SK-N-SH (cell line): ENCODE measurements at regions not wholly inside any gene's neighbourhood (a gene's known extent, or its start where the extent isn't known, plus 50 kb on each side); places are given as distances from the start of the nearest gene placed in this dataset.

Source experiments
- CTCF ChIA-PET: fragments of 300-600, 350-600 bp; formaldehyde crosslinking; extraction: SDS; loops from one replicate; lab custom pipeline; 2021; lab: Yijun Ruan, JAX
- POLR2A ChIA-PET: fragments of 350-600 bp; sonication (Branson Sonifier 250); formaldehyde crosslinking; extraction: SDS; loops from one replicate; lab custom pipeline; 2020; ENCODE audit warnings: antibody characterized with exemption, inconsistent platforms; lab: Yijun Ruan, JAX
- DNase-seq: peaks from one replicate; pipeline ENCODE4 v3.0.0; 2012
- H2AFZ ChIP-seq: fragments of 200-600 bp; sonication (generic); 2 replicates; pipeline ENCODE4 v1.8.1; 2016; ENCODE audit warnings: antibody characterized with exemption, mild to moderate bottlenecking, low read depth
- H3F3A ChIP-seq: fragments of 200-600 bp; sonication (generic); replicated peaks from 2 replicates; pipeline ENCODE3; 2016; ENCODE audit warnings: antibody characterized with exemption, mild to moderate bottlenecking; ENCODE audit not compliant: insufficient read depth
- H3K27ac ChIP-seq, 2 experiments: fragments of 200-500 bp in 1 of 2; fragments of 200-600 bp in 1 of 2; sonication (Bioruptor generic) in 1 of 2; sonication (generic), shearing (Covaris generic) in 1 of 2; 2 replicates each; pipeline versions ENCODE4 v1.5.1 to v1.6.1; 2014 to 2016; ENCODE audit warnings: low read depth in 2 of 2, inconsistent platforms in 1 of 2, low read length in 1 of 2, mild to moderate bottlenecking in 1 of 2, mixed read lengths in 1 of 2
- H3K27me3 ChIP-seq: fragments of 200-600 bp; sonication (generic), shearing (Covaris generic); 2 replicates; pipeline ENCODE4 v1.6.1; 2016; ENCODE audit warnings: mixed run types; ENCODE audit not compliant: insufficient read depth
- H3K36me3 ChIP-seq, 2 experiments: fragments of 200-500 bp in 1 of 2; fragments of 200-600 bp in 1 of 2; sonication (Bioruptor generic) in 1 of 2; sonication (generic) in 1 of 2; replicated peaks in 1 of 2; 2 replicates each; pipeline versions ENCODE3 to v1.5.1; 2014 to 2016; ENCODE audit warnings: low read length in 1 of 2, mild to moderate bottlenecking in 1 of 2; ENCODE audit not compliant: insufficient read depth in 2 of 2, control insufficient read depth in 1 of 2
- H3K4me1 ChIP-seq, 2 experiments: fragments of 200-500 bp in 1 of 2; fragments of 200-600 bp in 1 of 2; sonication (Bioruptor generic) in 1 of 2; sonication (generic), shearing (Covaris generic) in 1 of 2; 2 replicates each; pipeline versions ENCODE4 v1.5.1 to v1.6.1; 2014 to 2016; ENCODE audit warnings: low read depth in 1 of 2, low read length in 1 of 2, mixed run types in 1 of 2; ENCODE audit not compliant: insufficient read depth in 2 of 2, control insufficient read depth in 1 of 2
- H3K4me2 ChIP-seq: fragments of 200-600 bp; sonication (generic), shearing (Covaris generic); 2 replicates; pipeline ENCODE4 v1.6.1; 2017; ENCODE audit warnings: mixed run types
- H3K4me3 ChIP-seq, 2 experiments: fragments of 200-500 bp in 1 of 2; fragments of 200-600 bp in 1 of 2; sonication (Bioruptor generic) in 1 of 2; sonication (generic), shearing (Covaris generic) in 1 of 2; 2 replicates each; pipeline versions ENCODE4 v1.5.1 to v1.8.1; 2014 to 2016; ENCODE audit warnings: low read depth in 2 of 2, inconsistent platforms in 1 of 2, low read length in 1 of 2, mild to moderate bottlenecking in 1 of 2, mixed read lengths in 1 of 2, moderate library complexity in 1 of 2
- H3K79me2 ChIP-seq: fragments of 200-600 bp; sonication (generic); 2 replicates; pipeline ENCODE4 v1.8.1; 2017; ENCODE audit warnings: mild to moderate bottlenecking; ENCODE audit not compliant: insufficient read depth
- H3K9ac ChIP-seq: fragments of 200-600 bp; sonication (generic); 2 replicates; pipeline ENCODE4 v1.6.1; 2017; ENCODE audit warnings: mixed run types
- H3K9me2 ChIP-seq: fragments of 200-600 bp; sonication (generic); 2 replicates; pipeline ENCODE4 v1.6.1; 2017; ENCODE audit warnings: mixed run types
- H3K9me3 ChIP-seq: fragments of 200-600 bp; sonication (generic); 2 replicates; pipeline ENCODE4 v1.6.1; 2017; ENCODE audit warnings: mixed run types, mild to moderate bottlenecking, moderate library complexity
- H4K20me1 ChIP-seq: fragments of 200-600 bp; sonication (generic); 2 replicates; pipeline ENCODE4 v1.6.1; 2017; ENCODE audit warnings: mild to moderate bottlenecking, mixed run types; ENCODE audit not compliant: insufficient read depth
- CHD2 ChIP-seq: fragments of 150-350 bp; IDR thresholded peaks from 2 replicates; pipeline ENCODE4 v1.6.1; 2018; ENCODE audit warnings: low read length; ENCODE audit not compliant: partially characterized antibody
- EP300 ChIP-seq, 2 experiments: IDR thresholded peaks; 2 replicates each; pipeline versions ENCODE4 v1.4.0 to v1.6.1; 2012; ENCODE audit warnings: borderline replicate concordance in 1 of 2, low read depth in 1 of 2, low read length in 1 of 2
- FOSL2 ChIP-seq: IDR thresholded peaks from 2 replicates; pipeline ENCODE4 v1.4.0; 2012; ENCODE audit warnings: low read depth, mild to moderate bottlenecking, moderate library complexity, borderline replicate concordance
- FOXJ3 ChIP-seq: sonication (generic); formaldehyde crosslinking; IDR thresholded peaks from 2 replicates; pipeline ENCODE4 v1.5.1; 2020; ENCODE audit warnings: mild to moderate bottlenecking, missing genetic modification reagents
- FOXM1 ChIP-seq: IDR thresholded peaks from 2 replicates; pipeline ENCODE4 v1.4.0; 2012; ENCODE audit warnings: low read depth, mild to moderate bottlenecking
- GABPA ChIP-seq: IDR thresholded peaks from 2 replicates; pipeline ENCODE4 v1.4.0; 2012; ENCODE audit warnings: low read depth, mild to moderate bottlenecking
- GATA2 ChIP-seq: sonication (generic); formaldehyde crosslinking; IDR thresholded peaks from 2 replicates; pipeline ENCODE4 v1.5.0; 2020; ENCODE audit warnings: mild to moderate bottlenecking, missing genetic modification reagents
- IRF3 ChIP-seq: fragments of 150-350 bp; IDR thresholded peaks from 2 replicates; pipeline ENCODE4 v1.6.1; 2016; ENCODE audit warnings: mild to moderate bottlenecking, low read depth, low read length
- JUND ChIP-seq: IDR thresholded peaks from 2 replicates; pipeline ENCODE4 v1.4.0; 2012
- MAX ChIP-seq: IDR thresholded peaks from 2 replicates; pipeline ENCODE4 v1.4.0; 2012; ENCODE audit warnings: low read depth
- RCOR1 ChIP-seq: fragments of 150-350 bp; IDR thresholded peaks from 2 replicates; pipeline ENCODE4 v1.6.1; 2017; ENCODE audit warnings: antibody characterized with exemption, low read length
- RFX5 ChIP-seq: IDR thresholded peaks from 2 replicates; pipeline ENCODE4 v1.6.1; 2012; ENCODE audit warnings: mild to moderate bottlenecking, improper control_type of control experiment, low read length
- RXRA ChIP-seq: IDR thresholded peaks from 2 replicates; pipeline ENCODE4 v1.4.0; 2012; ENCODE audit warnings: low read depth, mild to moderate bottlenecking, borderline replicate concordance
- SIN3A ChIP-seq: IDR thresholded peaks from 2 replicates; pipeline ENCODE4 v1.6.1; 2012; ENCODE audit warnings: low read depth, mild to moderate bottlenecking, low read length, moderate library complexity, borderline replicate concordance
- USF2 ChIP-seq: fragments of 150-350 bp; IDR thresholded peaks from 2 replicates; pipeline ENCODE4 v1.6.1; 2017; ENCODE audit warnings: antibody characterized with exemption, low read length, low read depth, borderline replicate concordance
- YY1 ChIP-seq: IDR thresholded peaks from 2 replicates; pipeline ENCODE4 v1.4.0; 2012; ENCODE audit warnings: low read depth, mild to moderate bottlenecking
- ZBTB33 ChIP-seq: IDR thresholded peaks from 2 replicates; pipeline ENCODE4 v1.4.0; 2012; ENCODE audit warnings: low read depth, borderline replicate concordance
- WGBS: methylation state at CpG from one replicate; pipeline ENCODE4 v1.1.6; 2017; ENCODE audit warnings: low lambda C conversion rate; 5-methylcytosine and 5-hydroxymethylcytosine counted together

GRCh38 chr12:4822572-4822971 is 87.1 kb upstream of the KCNA1 start:
- Histone ChIP-seq H3K27ac (no peak overlapping the region), H3K79me2 (no peaks in the 10 kb centered on the region), H2AFZ (no peak overlapping the region), H3K36me3 (no peaks in the 10 kb centered on the region), H3K4me3 (no peak overlapping the region), H4K20me1 (no peaks in the 10 kb centered on the region), H3K9ac (no peak overlapping the region), H3K9me3 (no peaks in the 10 kb centered on the region), H3K27me3 (peaks cover 39% of the 10 kb centered on the region; the same call in 1 of the 2 replicates), H3K4me1 (no peaks in the 10 kb centered on the region), H3F3A (peaks cover 10% of the 10 kb centered on the region), H3K4me2 (no peak overlapping the region), H3K9me2 (no peaks in the 10 kb centered on the region)
- ChIA-PET POLR2A (no interaction called here), CTCF (interaction anchor here (1.2 to 2.0 kb wide), 3 partner anchors 33 to 76 kb away, joined by 3 to 6 read pairs (median 3); no protein-coding TSS in a partner anchor)
- DNase-seq, result no peak
- TF ChIP-seq GABPA (no peak), YY1 (no peak), GATA2 (CRISPR knock-in tag) (no peak), FOXJ3 (CRISPR knock-in tag) (no peak), USF2 (no peak)
- 35% methylated on average over 8 of the region's 11 CpGs for WGBS

- Histone ChIP-seq H3K9me2 (no peaks in the 10 kb centered on the region), H3K27ac (peak overlapping the region in 1 of 2 experiments; percentile 14; a peak in 1 of 4 replicates), H3K9ac (no peak overlapping the region), H3K4me3 (no peak overlapping the region), H3K79me2 (no peaks in the 10 kb centered on the region), H3K4me1 (no peaks in the 10 kb centered on the region), H3K27me3 (peaks cover 44% of the 10 kb centered on the region; the same call in 1 of the 2 replicates), H3K36me3 (no peaks in the 10 kb centered on the region), H3K4me2 (0 out of 2 replicates have a peak overlapping the region, but pooled peaks have one; percentile 3), H3K9me3 (no peaks in the 10 kb centered on the region), H4K20me1 (no peaks in the 10 kb centered on the region), H3F3A (peaks cover 10% of the 10 kb centered on the region), H2AFZ (no peak overlapping the region)
- TF ChIP-seq FOXM1, result no peak
- peak; percentile 49; the same call in 1 of the 2 replicates for TF ChIP-seq FOSL2
- TF ChIP-seq GABPA, result no peak
- 12% methylated on average over 8 of the region's 8 CpGs for WGBS
- POLR2A ChIA-PET, result no interaction called here
- no peak for DNase-seq
- CTCF ChIA-PET, result interaction anchor here (2.0 kb wide), 1 partner anchor 33 kb away, joined by 6 read pairs; no protein-coding TSS in a partner anchor
Observed at GRCh38 chr12:4824380-4824779, 85.3 kb upstream of the KCNA1 start.

GRCh38 chr12:4825011-4825858 is 84.5 kb upstream of the KCNA1 start:
- Histone ChIP-seq H3K27me3 (peaks cover 39% of the 10 kb centered on the region; the same call in 1 of the 2 replicates), H4K20me1 (no peaks in the 10 kb centered on the region), H3K4me2 (no peak overlapping the region), H3F3A (peaks cover 10% of the 10 kb centered on the region), H3K79me2 (no peaks in the 10 kb centered on the region), H3K9me2 (no peaks in the 10 kb centered on the region), H3K36me3 (no peaks in the 10 kb centered on the region), H3K4me1 (no peaks in the 10 kb centered on the region), H3K4me3 (no peak overlapping the region), H3K9me3 (no peaks in the 10 kb centered on the region), H2AFZ (no peak overlapping the region), H3K9ac (no peak overlapping the region), H3K27ac (no peak overlapping the region)
- WGBS, result 0% methylated on average over 4 of the region's 4 CpGs
- ChIA-PET POLR2A (no interaction called here), CTCF (no interaction called here)
- DNase-seq, result no peak
- TF ChIP-seq CHD2, result no peak
- TF ChIP-seq IRF3, result no peak
- TF ChIP-seq RFX5, result no peak
- no peak for TF ChIP-seq SIN3A
- TF ChIP-seq FOSL2, result no peak
- TF ChIP-seq RXRA, result no peak
- TF ChIP-seq FOXJ3 (CRISPR knock-in tag), result no peak
- no peak for TF ChIP-seq JUND
- no peak for TF ChIP-seq RCOR1
- no peak for TF ChIP-seq MAX
- TF ChIP-seq ZBTB33, result no peak
- no peak for TF ChIP-seq EP300 (IDR thresholded peaks at IDR 0.05; ENCODE audit: borderline replicate concordance in 1 of 2, low read depth in 1 of 2, low read length in 1 of 2)
